K562 (cell line): ENCODE measurements at regions not wholly inside any gene's neighbourhood (a gene's known extent, or its start where the extent isn't known, plus 50 kb on each side); places are given as distances from the start of the nearest gene placed in this dataset.

ENCODE experiments used
- ATAC-seq: fragments of 200-7000 bp; cut with Tn5 transposase; 3 replicates; pipeline ENCODE4 v1.9.1; 2020; ENCODE audit warnings: moderate library complexity
- BruUV-seq: library from RNA; stranded (reverse); fragments of 400-500 nt; replicated peaks from 2 replicates; lab custom pipeline; 2021; lab: Mats Ljungman, UMichigan
- CTCF ChIA-PET: fragments of 300-600 bp; formaldehyde crosslinking; extraction: SDS; loops from one replicate; lab custom pipeline; 2021; ENCODE audit warnings: low intra/inter-chr PET ratio; lab: Yijun Ruan, JAX
- POLR2A ChIA-PET: fragments of 300-600, 350-650 bp; sonication (Branson Sonifier 250); formaldehyde crosslinking; extraction: SDS; loops from one replicate; lab custom pipeline; 2021; ENCODE audit warnings: antibody characterized with exemption, inconsistent platforms; lab: Yijun Ruan, JAX
- DNase-seq, 4 experiments: peaks; one replicate each; pipeline versions ENCODE4 v3.0.0 to v3.0.0-alpha.2; 2011 to 2018; ENCODE audit warnings: low spot score in 3 of 4, mixed read lengths in 3 of 4; ENCODE audit errors: extremely low read depth in 1 of 4
- FAIRE-seq: peaks from 2 replicates; lab custom pipeline; 2011; peaks lifted over from hg19 to GRCh38; lab: Jason Lieb, UNC
- H2AFZ ChIP-seq: 2 replicates; pipeline ENCODE4 v1.6.0; 2011; ENCODE audit warnings: low read depth, low read length, control low read depth, inconsistent platforms
- H3K27ac ChIP-seq: fragments of 200-600 bp; 3 replicates; pipeline ENCODE4 v1.8.0; 2011; ENCODE audit warnings: low read depth, mild to moderate bottlenecking, control low read depth, inconsistent platforms, low read length, moderate library complexity, mixed read lengths; ENCODE audit errors: extremely low read depth
- H3K27me3 ChIP-seq, 2 experiments: fragments of 300-600 bp in 1 of 2; 2 replicates in 1 of 2; 3 replicates in 1 of 2; pipeline versions ENCODE4 v1.6.0 to v1.8.0; 2011; ENCODE audit warnings: inconsistent platforms in 2 of 2, low read length in 2 of 2, mild to moderate bottlenecking in 1 of 2, mixed read lengths in 1 of 2, moderate library complexity in 1 of 2; ENCODE audit not compliant: control insufficient read depth in 2 of 2, insufficient read depth in 2 of 2
- H3K36me3 ChIP-seq: fragments of 300-600 bp; 3 replicates; pipeline ENCODE4 v1.8.0; 2011; ENCODE audit warnings: mild to moderate bottlenecking, low read length, inconsistent platforms; ENCODE audit not compliant: control insufficient read depth, insufficient read depth
- H3K4me1 ChIP-seq, 2 experiments: fragments of 200-600 bp in 1 of 2; replicated peaks in 1 of 2; 2 replicates in 1 of 2; 3 replicates in 1 of 2; pipeline versions ENCODE4 v1.5.1 to v1.8.0; 2011; ENCODE audit warnings: inconsistent platforms in 2 of 2, low read length in 2 of 2, mild to moderate bottlenecking in 1 of 2, mixed read lengths in 1 of 2, moderate library complexity in 1 of 2; ENCODE audit not compliant: control insufficient read depth in 2 of 2, insufficient read depth in 2 of 2
- H3K4me2 ChIP-seq: 2 replicates; pipeline ENCODE4 v1.6.1; 2011; ENCODE audit warnings: low read length, control low read depth, inconsistent platforms, mixed read lengths; ENCODE audit not compliant: insufficient read depth
- H3K4me3 ChIP-seq: fragments of 200-600 bp; sonication (generic), shearing (Covaris generic); 2 replicates; pipeline ENCODE4 v1.5.1; 2016; ENCODE audit warnings: control low read depth, inconsistent platforms
- H3K79me2 ChIP-seq: fragments of 200-600 bp; 3 replicates; pipeline ENCODE4 v1.8.0; 2011; ENCODE audit warnings: low read length, inconsistent platforms; ENCODE audit not compliant: control insufficient read depth, insufficient read depth
- H3K9ac ChIP-seq, 2 experiments: 2 replicates each; pipeline versions ENCODE4 v1.6.0 to v1.6.1; 2011; ENCODE audit warnings: low read depth in 2 of 2, low read length in 2 of 2, control low read depth in 1 of 2, inconsistent platforms in 1 of 2, mild to moderate bottlenecking in 1 of 2, mixed read lengths in 1 of 2; ENCODE audit not compliant: insufficient read depth in 1 of 2
- H3K9me1 ChIP-seq: one replicate; pipeline ENCODE4 v1.6.0; 2011; ENCODE audit warnings: inconsistent platforms, mild to moderate bottlenecking, low read length, moderate library complexity; ENCODE audit not compliant: control insufficient read depth, insufficient read depth
- H3K9me3 ChIP-seq: replicated peaks from 2 replicates; pipeline ENCODE4 v1.5.1; 2011; ENCODE audit warnings: low read depth, low read length, inconsistent platforms; ENCODE audit not compliant: control insufficient read depth, insufficient read depth
- H4K20me1 ChIP-seq: replicated peaks from 2 replicates; pipeline ENCODE4 v1.6.1; 2011; ENCODE audit warnings: low read length, inconsistent platforms, mixed read lengths; ENCODE audit not compliant: control insufficient read depth, insufficient read depth
- ARNT ChIP-seq, 2 experiments: fragments of 450-650 bp; IDR thresholded peaks; 2 replicates each; pipeline ENCODE4 v1.6.1; 2016; ENCODE audit warnings: mild to moderate bottlenecking in 1 of 2
- MEF2D ChIP-seq: conservative IDR thresholded peaks from 2 replicates; pipeline ENCODE4 v1.6.1; 2016; ENCODE audit warnings: low read depth, missing genetic modification characterization, missing compliant biosample characterization
- SAFB ChIP-seq: fragments of 200-400 bp; formaldehyde crosslinking; IDR thresholded peaks from 2 replicates; pipeline ENCODE4 v1.6.1; 2017; ENCODE audit warnings: low read depth, low read length, borderline replicate concordance
- SRSF3 ChIP-seq: fragments of 200-400 bp; formaldehyde crosslinking; IDR thresholded peaks from 2 replicates; pipeline ENCODE4 v1.6.1; 2016; ENCODE audit warnings: mild to moderate bottlenecking, low read length, moderate library complexity; ENCODE audit not compliant: insufficient read depth
- ZNF766 ChIP-seq: fragments of 200-800 bp; sonication (Bioruptor generic); conservative IDR thresholded peaks from 2 replicates; pipeline ENCODE4 v1.6.1; 2016; ENCODE audit warnings: missing genetic modification characterization, missing compliant biosample characterization
- WGBS: fragments of 100-300 bp; shearing (Covaris generic); methylation state at CpG from one replicate; pipeline ENCODE4 v1.1.6; 2016; ENCODE audit warnings: low coverage, mixed read lengths; ENCODE audit not compliant: insufficient coverage; ENCODE audit errors: missing lambda C conversion rate; 5-methylcytosine and 5-hydroxymethylcytosine counted together
- in situ Hi-C: fragments of 300-500 bp; cut with MboI; formaldehyde crosslinking; loops from 4 replicates; pipeline ENCODE4 v1.15.0; 2018; ENCODE audit warnings: inconsistent platforms, mixed read lengths
- intact Hi-C: fragments of 100-400 bp; cut with micrococcal nuclease; formaldehyde crosslinking; loops from 2 replicates; pipeline ENCODE4 v1.14.2; 2022
- TF ChIP-seq, protein P1 (sequence below): fragments of 450-650 bp; IDR thresholded peaks from 2 replicates; pipeline ENCODE4 v1.6.1; 2017; ENCODE audit warnings: antibody characterized with exemption
- TF ChIP-seq, protein P2 (sequence below): IDR thresholded peaks from 2 replicates; pipeline ENCODE4 v1.6.1; 2012; ENCODE audit warnings: low read depth, low read length, improper control_type of control experiment, borderline replicate concordance
- TF ChIP-seq, protein P3 (sequence below): fragments of 450-650 bp; IDR thresholded peaks from 2 replicates; pipeline ENCODE4 v1.6.1; 2017; ENCODE audit warnings: antibody characterized with exemption, mild to moderate bottlenecking

DNA sequence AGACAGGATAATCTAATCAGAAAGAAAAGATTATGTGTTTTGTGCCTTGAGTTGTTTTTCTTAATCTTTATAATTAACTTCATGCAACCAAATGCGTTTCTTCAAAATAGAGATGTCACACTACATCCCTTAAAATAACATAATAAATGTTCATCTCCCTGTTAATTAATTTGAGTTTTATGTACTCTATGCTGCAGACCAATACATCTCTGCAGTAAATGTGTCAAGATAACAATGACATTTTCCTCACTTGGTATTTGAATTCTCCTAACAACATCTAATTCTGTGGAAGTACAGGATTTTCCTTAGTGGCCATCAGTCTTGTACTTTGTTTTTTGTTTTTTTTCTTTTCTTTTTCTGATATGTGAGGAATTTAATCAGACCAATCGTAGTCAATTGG is 279.2 kb upstream of the TYRP1 start:
- no peak for FAIRE-seq
- Histone ChIP-seq H4K20me1 (no peaks in the 10 kb centered on the region), H3K79me2 (no peaks in the 10 kb centered on the region), H3K4me1 (no peaks in the 10 kb centered on the region), H3K4me3 (no peak overlapping the region), H3K9ac (no peak overlapping the region), H3K9me3 (no peaks in the 10 kb centered on the region), H3K4me2 (no peak overlapping the region), H3K27me3 (no peaks in the 10 kb centered on the region), H2AFZ (no peak overlapping the region), H3K36me3 (no peaks in the 10 kb centered on the region), H3K27ac (no peak overlapping the region), H3K9me1 (no peaks in the 10 kb centered on the region)
- in situ Hi-C loops (no loop called here), intact Hi-C loops (no loop called here)
- no peak for DNase-seq
- ChIA-PET CTCF (no interaction called here), POLR2A (no interaction called here)
- 3% methylated on average over 2 of the region's 2 CpGs for WGBS
- no peak for ATAC-seq
- BruUV-seq: no TSS peak
- TF ChIP-seq, protein P1, sequence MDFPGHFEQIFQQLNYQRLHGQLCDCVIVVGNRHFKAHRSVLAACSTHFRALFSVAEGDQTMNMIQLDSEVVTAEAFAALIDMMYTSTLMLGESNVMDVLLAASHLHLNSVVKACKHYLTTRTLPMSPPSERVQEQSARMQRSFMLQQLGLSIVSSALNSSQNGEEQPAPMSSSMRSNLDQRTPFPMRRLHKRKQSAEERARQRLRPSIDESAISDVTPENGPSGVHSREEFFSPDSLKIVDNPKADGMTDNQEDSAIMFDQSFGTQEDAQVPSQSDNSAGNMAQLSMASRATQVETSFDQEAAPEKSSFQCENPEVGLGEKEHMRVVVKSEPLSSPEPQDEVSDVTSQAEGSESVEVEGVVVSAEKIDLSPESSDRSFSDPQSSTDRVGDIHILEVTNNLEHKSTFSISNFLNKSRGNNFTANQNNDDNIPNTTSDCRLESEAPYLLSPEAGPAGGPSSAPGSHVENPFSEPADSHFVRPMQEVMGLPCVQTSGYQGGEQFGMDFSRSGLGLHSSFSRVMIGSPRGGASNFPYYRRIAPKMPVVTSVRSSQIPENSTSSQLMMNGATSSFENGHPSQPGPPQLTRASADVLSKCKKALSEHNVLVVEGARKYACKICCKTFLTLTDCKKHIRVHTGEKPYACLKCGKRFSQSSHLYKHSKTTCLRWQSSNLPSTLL: no peak
- TF ChIP-seq ZNF766 (CRISPR knock-in tag): no peak

DNA sequence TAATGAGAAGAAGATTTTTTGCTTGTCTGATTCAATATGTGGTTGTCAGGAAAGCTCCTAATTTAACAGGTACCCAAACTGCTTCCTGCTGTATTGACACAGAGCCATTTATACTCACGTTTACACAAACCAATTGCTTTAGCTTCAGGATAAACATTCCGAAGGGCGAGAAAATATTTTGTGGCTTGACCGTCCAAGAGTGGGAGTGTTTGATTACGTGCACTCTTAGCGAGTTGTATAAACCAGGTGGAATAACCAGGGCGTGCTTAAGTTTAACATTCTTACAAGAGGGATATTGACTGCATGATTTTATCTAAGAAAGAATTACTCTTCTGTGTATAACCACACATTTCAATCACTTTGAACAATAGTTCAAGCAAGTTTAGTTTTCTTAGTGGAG is 278.7 kb upstream of the TYRP1 start:
- no TSS peak for BruUV-seq
- in situ Hi-C loops (no loop called here), intact Hi-C loops (no loop called here)
- Histone ChIP-seq H3K9ac (no peak overlapping the region), H4K20me1 (no peaks in the 10 kb centered on the region), H3K27ac (no peak overlapping the region), H3K27me3 (no peaks in the 10 kb centered on the region), H3K4me1 (no peaks in the 10 kb centered on the region), H3K9me1 (no peaks in the 10 kb centered on the region), H2AFZ (no peak overlapping the region), H3K9me3 (no peaks in the 10 kb centered on the region), H3K4me2 (no peak overlapping the region), H3K36me3 (no peaks in the 10 kb centered on the region), H3K79me2 (no peaks in the 10 kb centered on the region), H3K4me3 (no peak overlapping the region)
- no peak for ATAC-seq
- FAIRE-seq: no peak
- ChIA-PET POLR2A (no interaction called here), CTCF (no interaction called here)
- no peak for DNase-seq
- 3% methylated on average over 5 of the region's 7 CpGs for WGBS
- TF ChIP-seq SAFB: no peak
- no peak for TF ChIP-seq SRSF3
- TF ChIP-seq MEF2D (tag): no peak
- TF ChIP-seq, protein P2, sequence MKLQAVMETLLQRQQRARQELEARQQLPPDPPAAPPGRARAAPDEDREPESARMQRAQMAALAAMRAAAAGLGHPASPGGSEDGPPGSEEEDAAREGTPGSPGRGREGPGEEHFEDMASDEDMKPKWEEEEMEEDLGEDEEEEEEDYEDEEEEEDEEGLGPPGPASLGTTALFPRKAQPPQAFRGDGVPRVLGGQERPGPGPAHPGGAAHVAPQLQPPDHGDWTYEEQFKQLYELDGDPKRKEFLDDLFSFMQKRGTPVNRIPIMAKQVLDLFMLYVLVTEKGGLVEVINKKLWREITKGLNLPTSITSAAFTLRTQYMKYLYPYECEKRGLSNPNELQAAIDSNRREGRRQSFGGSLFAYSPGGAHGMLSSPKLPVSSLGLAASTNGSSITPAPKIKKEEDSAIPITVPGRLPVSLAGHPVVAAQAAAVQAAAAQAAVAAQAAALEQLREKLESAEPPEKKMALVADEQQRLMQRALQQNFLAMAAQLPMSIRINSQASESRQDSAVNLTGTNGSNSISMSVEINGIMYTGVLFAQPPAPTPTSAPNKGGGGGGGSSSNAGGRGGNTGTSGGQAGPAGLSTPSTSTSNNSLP: no peak
- TF ChIP-seq, protein P3, sequence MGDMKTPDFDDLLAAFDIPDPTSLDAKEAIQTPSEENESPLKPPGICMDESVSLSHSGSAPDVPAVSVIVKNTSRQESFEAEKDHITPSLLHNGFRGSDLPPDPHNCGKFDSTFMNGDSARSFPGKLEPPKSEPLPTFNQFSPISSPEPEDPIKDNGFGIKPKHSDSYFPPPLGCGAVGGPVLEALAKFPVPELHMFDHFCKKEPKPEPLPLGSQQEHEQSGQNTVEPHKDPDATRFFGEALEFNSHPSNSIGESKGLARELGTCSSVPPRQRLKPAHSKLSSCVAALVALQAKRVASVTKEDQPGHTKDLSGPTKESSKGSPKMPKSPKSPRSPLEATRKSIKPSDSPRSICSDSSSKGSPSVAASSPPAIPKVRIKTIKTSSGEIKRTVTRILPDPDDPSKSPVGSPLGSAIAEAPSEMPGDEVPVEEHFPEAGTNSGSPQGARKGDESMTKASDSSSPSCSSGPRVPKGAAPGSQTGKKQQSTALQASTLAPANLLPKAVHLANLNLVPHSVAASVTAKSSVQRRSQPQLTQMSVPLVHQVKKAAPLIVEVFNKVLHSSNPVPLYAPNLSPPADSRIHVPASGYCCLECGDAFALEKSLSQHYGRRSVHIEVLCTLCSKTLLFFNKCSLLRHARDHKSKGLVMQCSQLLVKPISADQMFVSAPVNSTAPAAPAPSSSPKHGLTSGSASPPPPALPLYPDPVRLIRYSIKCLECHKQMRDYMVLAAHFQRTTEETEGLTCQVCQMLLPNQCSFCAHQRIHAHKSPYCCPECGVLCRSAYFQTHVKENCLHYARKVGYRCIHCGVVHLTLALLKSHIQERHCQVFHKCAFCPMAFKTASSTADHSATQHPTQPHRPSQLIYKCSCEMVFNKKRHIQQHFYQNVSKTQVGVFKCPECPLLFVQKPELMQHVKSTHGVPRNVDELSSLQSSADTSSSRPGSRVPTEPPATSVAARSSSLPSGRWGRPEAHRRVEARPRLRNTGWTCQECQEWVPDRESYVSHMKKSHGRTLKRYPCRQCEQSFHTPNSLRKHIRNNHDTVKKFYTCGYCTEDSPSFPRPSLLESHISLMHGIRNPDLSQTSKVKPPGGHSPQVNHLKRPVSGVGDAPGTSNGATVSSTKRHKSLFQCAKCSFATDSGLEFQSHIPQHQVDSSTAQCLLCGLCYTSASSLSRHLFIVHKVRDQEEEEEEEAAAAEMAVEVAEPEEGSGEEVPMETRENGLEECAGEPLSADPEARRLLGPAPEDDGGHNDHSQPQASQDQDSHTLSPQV: no peak
- no peak for TF ChIP-seq ARNT (IDR thresholded peaks at IDR 0.05)
